ENCODE measurements at regions not wholly inside any gene's neighbourhood (a gene's known extent, or its start where the extent isn't known, plus 50 kb on each side); places are given as distances from the start of the nearest gene placed in this dataset.

GRCh38 chr6:91796603-91797002 is 1209.7 kb upstream of the MAP3K7 start:
- Histone ChIP-seq H3K4me2 (ENCODE audit: low read length) (no peak overlapping the region), H3K4me3 (ENCODE audit: low read length) (no peak overlapping the region), H3K9ac (ENCODE audit: low read length) (no peak overlapping the region), H3K27me3 (ENCODE audit: low read depth, low read length) (no peaks in the 10 kb centered on the region), H4K20me1 (ENCODE audit: insufficient read depth, low read length) (no peaks in the 10 kb centered on the region), H3K79me2 (ENCODE audit: low read length) (no peaks in the 10 kb centered on the region), H3K36me3 (replicated peaks; ENCODE audit: low read depth, low read length) (no peaks in the 10 kb centered on the region), H2AFZ (ENCODE audit: low read depth, low read length) (no peak overlapping the region), H3K4me1 (ENCODE audit: low read length) (no peaks in the 10 kb centered on the region), H3K27ac (ENCODE audit: low read length) (no peak overlapping the region), H3K9me3 (ENCODE audit: insufficient read depth, low read length) (no peaks in the 10 kb centered on the region)
- TF ChIP-seq CTCF (IDR thresholded peaks at IDR 0.05; ENCODE audit: low read depth, low read length) (no peak), EZH2phosphoT487 (IDR thresholded peaks at IDR 0.05; ENCODE audit: low read depth) (no peak)

GRCh38 chr6:91788501-91788900 is 1201.6 kb upstream of the MAP3K7 start:
- no peaks in the 10 kb centered on the region for H3K79me2 ChIP-seq (ENCODE audit: low read length)
- no peaks in the 10 kb centered on the region for H4K20me1 ChIP-seq (ENCODE audit: insufficient read depth, low read length)
- no peaks in the 10 kb centered on the region for H3K36me3 ChIP-seq (replicated peaks; ENCODE audit: low read depth, low read length)
- TF ChIP-seq EZH2phosphoT487 (IDR thresholded peaks at IDR 0.05; ENCODE audit: low read depth) (no peak), CTCF (IDR thresholded peaks at IDR 0.05; ENCODE audit: low read depth, low read length) (no peak)
- no peaks in the 10 kb centered on the region for H3K4me1 ChIP-seq (ENCODE audit: low read length)
- no peaks in the 10 kb centered on the region for H3K27me3 ChIP-seq (ENCODE audit: low read depth, low read length)
- no peak overlapping the region for H3K4me2 ChIP-seq (ENCODE audit: low read length)
- H3K4me3 ChIP-seq (ENCODE audit: low read length) = no peak overlapping the region
- no peak overlapping the region for H2AFZ ChIP-seq (ENCODE audit: low read depth, low read length)
- no peaks in the 10 kb centered on the region for H3K9me3 ChIP-seq (ENCODE audit: insufficient read depth, low read length)
- no peak overlapping the region for H3K9ac ChIP-seq (ENCODE audit: low read length)
- H3K27ac ChIP-seq (ENCODE audit: low read length) = no peak overlapping the region

- Histone ChIP-seq H3K9me3 (ENCODE audit: insufficient read depth, low read length) (no peaks in the 10 kb centered on the region), H3K27me3 (ENCODE audit: low read depth, low read length) (no peaks in the 10 kb centered on the region)
Measured at GRCh38 chr6:91786474-91787184, 1199.8 kb upstream of the MAP3K7 start.

GRCh38 chr6:91782802-91783201 is 1195.9 kb upstream of the MAP3K7 start:
- Histone ChIP-seq H3K79me2 (ENCODE audit: low read length) (no peaks in the 10 kb centered on the region), H3K27ac (ENCODE audit: low read length) (no peak overlapping the region), H3K9ac (ENCODE audit: low read length) (no peak overlapping the region), H4K20me1 (ENCODE audit: insufficient read depth, low read length) (no peaks in the 10 kb centered on the region), H3K36me3 (replicated peaks; ENCODE audit: low read depth, low read length) (no peaks in the 10 kb centered on the region), H3K9me3 (ENCODE audit: insufficient read depth, low read length) (no peaks in the 10 kb centered on the region), H3K27me3 (ENCODE audit: low read depth, low read length) (no peaks in the 10 kb centered on the region), H2AFZ (ENCODE audit: low read depth, low read length) (no peak overlapping the region), H3K4me3 (ENCODE audit: low read length) (no peak overlapping the region), H3K4me2 (ENCODE audit: low read length) (no peak overlapping the region), H3K4me1 (ENCODE audit: low read length) (no peaks in the 10 kb centered on the region)
- TF ChIP-seq EZH2phosphoT487 (IDR thresholded peaks at IDR 0.05; ENCODE audit: low read depth) = no peak

More at GRCh38 chr6:91786474-91787184, 1199.8 kb upstream of the MAP3K7 start:
- Histone ChIP-seq H3K27ac (ENCODE audit: low read length) (no peak overlapping the region), H3K4me3 (ENCODE audit: low read length) (no peak overlapping the region), H2AFZ (ENCODE audit: low read depth, low read length) (no peak overlapping the region), H3K79me2 (ENCODE audit: low read length) (no peaks in the 10 kb centered on the region), H4K20me1 (ENCODE audit: insufficient read depth, low read length) (no peaks in the 10 kb centered on the region), H3K4me2 (ENCODE audit: low read length) (no peak overlapping the region), H3K9ac (ENCODE audit: low read length) (no peak overlapping the region), H3K36me3 (replicated peaks; ENCODE audit: low read depth, low read length) (no peaks in the 10 kb centered on the region), H3K4me1 (ENCODE audit: low read length) (no peaks in the 10 kb centered on the region)
- TF ChIP-seq CTCF (IDR thresholded peaks at IDR 0.05; ENCODE audit: low read depth, low read length) (no peak), EZH2phosphoT487 (IDR thresholded peaks at IDR 0.05; ENCODE audit: low read depth) (no peak)

Measured in OCI-LY3 (cell line).